ENCODE measurements at regions not wholly inside any gene's neighbourhood (a gene's known extent, or its start where the extent isn't known, plus 50 kb on each side); places are given as distances from the start of the nearest gene placed in this dataset.

- intact Hi-C loops (cut with DNase I) = no loop called here
- Histone ChIP-seq H3K27ac (replicated peaks in 1 of 4) (no peak overlapping the region), H3K36me3 (no peaks in the 10 kb centered on the region), H3K4me3 (no peak overlapping the region), H3K27me3 (no peaks in the 10 kb centered on the region), H3K4me1 (no peaks in the 10 kb centered on the region), H3K9me3 (no peaks in the 10 kb centered on the region)
- DNase-seq (ENCODE audit: extremely low spot score) = peak; percentile 77
- TF ChIP-seq POLR2A (IDR thresholded peaks at IDR 0.05; ENCODE audit: low read depth) (no peak), CTCF (IDR thresholded peaks at IDR 0.05) (no peak), EP300 (IDR thresholded peaks at IDR 0.05) (no peak), POLR2AphosphoS5 (IDR thresholded peaks at IDR 0.05) (no peak)
- 86% methylated on average over 3 of the region's 3 CpGs for WGBS
Observed at GRCh38 chr12:126258190-126258589, 1193.0 kb downstream of the AACS start.

- Histone ChIP-seq H3K4me3 (no peak overlapping the region), H3K9me3 (no peaks in the 10 kb centered on the region), H3K27ac (replicated peaks in 1 of 4) (no peak overlapping the region), H3K4me1 (no peaks in the 10 kb centered on the region), H3K27me3 (peaks cover 0 to 5% (median 0%) of the 10 kb centered on the region in 4 donors), H3K36me3 (no peaks in the 10 kb centered on the region)
- intact Hi-C loops (cut with DNase I) = no loop called here
- WGBS = 94% methylated on average over 5 of the region's 5 CpGs
- peak; percentile 88 for DNase-seq (ENCODE audit: extremely low spot score)
- TF ChIP-seq EP300 (IDR thresholded peaks at IDR 0.05) = no peak
- no peak for TF ChIP-seq POLR2AphosphoS5 (IDR thresholded peaks at IDR 0.05)
- TF ChIP-seq POLR2A (IDR thresholded peaks at IDR 0.05; ENCODE audit: low read depth) = no peak
- TF ChIP-seq CTCF (IDR thresholded peaks at IDR 0.05) = no peak
Observed at GRCh38 chr12:126262829-126263228, 1197.6 kb downstream of the AACS start.

GRCh38 chr12:126268222-126268621 is 1203.0 kb downstream of the AACS start:
- Histone ChIP-seq H3K4me3 (no peak overlapping the region), H3K27ac (replicated peaks in 1 of 4) (no peak overlapping the region), H3K4me1 (no peaks in the 10 kb centered on the region), H3K27me3 (peaks cover 0 to 5% (median 0%) of the 10 kb centered on the region in 4 donors), H3K36me3 (no peaks in the 10 kb centered on the region), H3K9me3 (no peaks in the 10 kb centered on the region)
- 83% methylated on average over 4 of the region's 4 CpGs for WGBS
- intact Hi-C loops (cut with DNase I) = no loop called here
- no peak for DNase-seq (ENCODE audit: extremely low spot score)
- TF ChIP-seq POLR2AphosphoS5 (IDR thresholded peaks at IDR 0.05) = no peak
- no peak for TF ChIP-seq EP300 (IDR thresholded peaks at IDR 0.05)
- no peak for TF ChIP-seq CTCF (IDR thresholded peaks at IDR 0.05)
- TF ChIP-seq POLR2A (IDR thresholded peaks at IDR 0.05; ENCODE audit: low read depth) = no peak

- Histone ChIP-seq H3K27me3 (peaks cover 0 to under 1% (median 0%) of the 10 kb centered on the region in 4 donors), H3K9me3 (no peaks in the 10 kb centered on the region), H3K36me3 (no peaks in the 10 kb centered on the region), H3K27ac (replicated peaks in 1 of 4) (no peak overlapping the region), H3K4me1 (no peaks in the 10 kb centered on the region), H3K4me3 (no peak overlapping the region)
- no peak for DNase-seq (ENCODE audit: extremely low spot score)
- no peak for TF ChIP-seq POLR2AphosphoS5 (IDR thresholded peaks at IDR 0.05)
- TF ChIP-seq EP300 (IDR thresholded peaks at IDR 0.05) = no peak
- no peak for TF ChIP-seq POLR2A (IDR thresholded peaks at IDR 0.05; ENCODE audit: low read depth)
- TF ChIP-seq CTCF (IDR thresholded peaks at IDR 0.05) = no peak
- WGBS = 81% methylated on average over 3 of the region's 3 CpGs
- intact Hi-C loops (cut with DNase I) = no loop called here
Observed at GRCh38 chr12:126271159-126271558, 1205.9 kb downstream of the AACS start.

- DNase-seq (ENCODE audit: extremely low spot score) = no peak
- Histone ChIP-seq H3K4me3 (no peak overlapping the region), H3K27ac (replicated peaks in 1 of 4) (no peak overlapping the region), H3K36me3 (no peaks in the 10 kb centered on the region), H3K27me3 (no peaks in the 10 kb centered on the region), H3K9me3 (peaks cover 0 to 2% (median 0%) of the 10 kb centered on the region in 4 donors), H3K4me1 (no peaks in the 10 kb centered on the region)
- intact Hi-C loops (cut with DNase I) = no loop called here
- 65% methylated on average over 4 of the region's 4 CpGs for WGBS
- TF ChIP-seq EP300 (IDR thresholded peaks at IDR 0.05) (no peak), CTCF (IDR thresholded peaks at IDR 0.05) (no peak), POLR2AphosphoS5 (IDR thresholded peaks at IDR 0.05) (no peak), POLR2A (IDR thresholded peaks at IDR 0.05; ENCODE audit: low read depth) (no peak)
Observed at GRCh38 chr12:126282691-126283090, 1217.5 kb downstream of the AACS start.
